H1 (cell line): ENCODE measurements at regions not wholly inside any gene's neighbourhood (a gene's known extent, or its start where the extent isn't known, plus 50 kb on each side); places are given as distances from the start of the nearest gene placed in this dataset.

Source experiments
- BACH1 ChIP-seq: IDR thresholded peaks from 2 replicates; pipeline ENCODE4 v1.6.1; 2012; ENCODE audit warnings: low read length, improper control_type of control experiment
- BRCA1 ChIP-seq: IDR thresholded peaks from 2 replicates; pipeline ENCODE4 v1.6.1; 2012; ENCODE audit warnings: low read depth, low read length, improper control_type of control experiment
- CHD1 ChIP-seq: IDR thresholded peaks from 2 replicates; pipeline ENCODE4 v1.6.1; 2012; ENCODE audit warnings: low read depth, low read length, improper control_type of control experiment
- CTCF ChIP-seq, 3 experiments: IDR thresholded peaks; 1 replicate in 2 of 3; 2 replicates in 1 of 3; pipeline versions ENCODE4 v1.5.1 to v1.6.1; 2011; ENCODE audit warnings: low read length in 3 of 3, mild to moderate bottlenecking in 3 of 3, inconsistent platforms in 2 of 3, low read depth in 1 of 3, moderate library complexity in 1 of 3; ENCODE audit not compliant: insufficient read depth in 1 of 3; ENCODE audit errors: control extremely low read depth in 1 of 3
- EP300 ChIP-seq, 2 experiments: IDR thresholded peaks; 1 replicate in 1 of 2; 2 replicates in 1 of 2; pipeline ENCODE4 v1.6.1; 2011 to 2012; ENCODE audit warnings: low read depth in 2 of 2, low read length in 2 of 2, mild to moderate bottlenecking in 2 of 2, borderline replicate concordance in 1 of 2, inconsistent platforms in 1 of 2, moderate library complexity in 1 of 2
- KDM1A ChIP-seq: fragments of 200-600, 300-600 bp; sonication (generic); IDR thresholded peaks from 2 replicates; pipeline ENCODE4 v1.7.1; 2016; ENCODE audit warnings: mild to moderate bottlenecking, low read length, borderline replicate concordance
- POLR2A ChIP-seq, 2 experiments: IDR thresholded peaks; 1 replicate in 1 of 2; 2 replicates in 1 of 2; pipeline ENCODE4 v1.6.1; 2011; ENCODE audit warnings: low read depth in 2 of 2, low read length in 2 of 2, mild to moderate bottlenecking in 2 of 2; ENCODE audit errors: control extremely low read depth in 1 of 2

DNA sequence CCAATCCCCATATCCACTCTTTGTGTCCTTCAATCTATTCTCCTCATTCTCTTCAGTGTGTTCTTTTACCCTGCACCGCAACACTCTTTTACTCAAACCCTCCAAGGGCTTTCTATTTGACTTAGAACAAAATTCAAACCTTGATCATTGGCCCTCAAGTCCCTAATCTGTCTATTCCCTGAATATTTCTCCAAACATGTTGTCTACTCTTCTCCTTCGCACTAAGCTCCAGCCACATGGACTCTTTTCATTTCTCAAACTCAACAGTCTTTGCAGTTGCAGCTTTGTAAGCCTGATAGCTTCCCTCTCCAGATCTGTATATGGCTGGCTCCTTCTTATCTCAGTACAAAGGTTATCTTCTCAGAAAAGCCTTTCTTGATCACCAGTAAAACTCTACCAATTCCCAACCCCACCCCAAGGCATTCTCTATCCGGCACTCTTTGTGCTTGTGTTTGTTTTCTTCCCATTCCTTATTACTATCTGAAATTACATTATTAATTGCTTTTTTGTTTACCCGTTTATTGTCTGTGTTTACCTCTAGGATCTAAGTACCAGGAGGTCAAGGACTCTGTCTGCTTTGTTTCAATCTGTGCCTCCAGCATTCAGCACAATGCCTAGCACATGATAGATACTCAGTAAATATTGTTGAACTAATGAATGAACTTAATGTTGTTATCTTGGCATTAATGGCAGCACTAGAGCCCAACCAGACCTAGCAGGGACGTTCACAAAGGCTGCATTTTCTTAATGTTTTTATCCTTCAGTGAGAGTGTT lies 147.4 kb downstream of the BBOX1 start:
- TF ChIP-seq EP300 (IDR thresholded peaks at IDR 0.05; ENCODE audit: borderline replicate concordance in 1 of 2, low read depth in 2 of 2, low read length in 2 of 2): no peak
- TF ChIP-seq CTCF (IDR thresholded peaks at IDR 0.05; ENCODE audit: control extremely low read depth in 1 of 3, insufficient read depth in 1 of 3, low read depth in 1 of 3, low read length in 3 of 3): no peak
- no peak for TF ChIP-seq POLR2A (IDR thresholded peaks at IDR 0.05; ENCODE audit: control extremely low read depth in 1 of 2, low read depth in 2 of 2, low read length in 2 of 2)
- no peak for TF ChIP-seq BRCA1
- no peak for TF ChIP-seq BACH1
- no peak for TF ChIP-seq KDM1A
- TF ChIP-seq CHD1: no peak
